Testis (tissue), 2 donors: ENCODE measurements at regions not wholly inside any gene's neighbourhood (a gene's known extent, or its start where the extent isn't known, plus 50 kb on each side); places are given as distances from the start of the nearest gene placed in this dataset.

Experiments
- POLR2A ChIP-seq: fragments of 450-650 bp; IDR thresholded peaks from one replicate; pipeline ENCODE4 v1.6.1; 2017; ENCODE audit warnings: antibody characterized with exemption, mild to moderate bottlenecking, moderate library complexity
- TF ChIP-seq, protein P1 (sequence below), 3 experiments: fragments of 450-650 bp in 2 of 3; fragments of 200-600 bp in 1 of 3; sonication (generic) in 1 of 3; IDR thresholded peaks; one replicate each; pipeline ENCODE4 v1.5.1; 2016 to 2019; ENCODE audit warnings: antibody characterized with exemption in 3 of 3, mild to moderate bottlenecking in 2 of 3, moderate library complexity in 1 of 3

- TF ChIP-seq, protein P1, sequence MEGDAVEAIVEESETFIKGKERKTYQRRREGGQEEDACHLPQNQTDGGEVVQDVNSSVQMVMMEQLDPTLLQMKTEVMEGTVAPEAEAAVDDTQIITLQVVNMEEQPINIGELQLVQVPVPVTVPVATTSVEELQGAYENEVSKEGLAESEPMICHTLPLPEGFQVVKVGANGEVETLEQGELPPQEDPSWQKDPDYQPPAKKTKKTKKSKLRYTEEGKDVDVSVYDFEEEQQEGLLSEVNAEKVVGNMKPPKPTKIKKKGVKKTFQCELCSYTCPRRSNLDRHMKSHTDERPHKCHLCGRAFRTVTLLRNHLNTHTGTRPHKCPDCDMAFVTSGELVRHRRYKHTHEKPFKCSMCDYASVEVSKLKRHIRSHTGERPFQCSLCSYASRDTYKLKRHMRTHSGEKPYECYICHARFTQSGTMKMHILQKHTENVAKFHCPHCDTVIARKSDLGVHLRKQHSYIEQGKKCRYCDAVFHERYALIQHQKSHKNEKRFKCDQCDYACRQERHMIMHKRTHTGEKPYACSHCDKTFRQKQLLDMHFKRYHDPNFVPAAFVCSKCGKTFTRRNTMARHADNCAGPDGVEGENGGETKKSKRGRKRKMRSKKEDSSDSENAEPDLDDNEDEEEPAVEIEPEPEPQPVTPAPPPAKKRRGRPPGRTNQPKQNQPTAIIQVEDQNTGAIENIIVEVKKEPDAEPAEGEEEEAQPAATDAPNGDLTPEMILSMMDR (IDR thresholded peaks at IDR 0.05) = peak in 1 of 3 experiments; percentile 12
- TF ChIP-seq POLR2A = no peak
Observed at GRCh38 chr20:39829256-39829655, 859.8 kb downstream of the MAFB start.
